SK-MEL-5 (cell line): ENCODE measurements at regions not wholly inside any gene's neighbourhood (a gene's known extent, or its start where the extent isn't known, plus 50 kb on each side); places are given as distances from the start of the nearest gene placed in this dataset.
"Not testable (repeated sequence)": the region's sequence is repeated elsewhere in the genome, so short reads cannot be mapped to it uniquely, and the experiment has no call there.

Source experiments
- DNase-seq: peaks from one replicate; pipeline ENCODE4 v3.0.0-alpha.2; 2016; ENCODE audit warnings: low read depth, low spot score
- in situ Hi-C: cut with HindIII; loops from 2 replicates; pipeline ENCODE4 v1.10.0; 2016; ENCODE audit warnings: low sequenced_read_pairs, high pct_unique_total_duplicates, low pct_unique_long_range_greater_than_20kb

DNA sequence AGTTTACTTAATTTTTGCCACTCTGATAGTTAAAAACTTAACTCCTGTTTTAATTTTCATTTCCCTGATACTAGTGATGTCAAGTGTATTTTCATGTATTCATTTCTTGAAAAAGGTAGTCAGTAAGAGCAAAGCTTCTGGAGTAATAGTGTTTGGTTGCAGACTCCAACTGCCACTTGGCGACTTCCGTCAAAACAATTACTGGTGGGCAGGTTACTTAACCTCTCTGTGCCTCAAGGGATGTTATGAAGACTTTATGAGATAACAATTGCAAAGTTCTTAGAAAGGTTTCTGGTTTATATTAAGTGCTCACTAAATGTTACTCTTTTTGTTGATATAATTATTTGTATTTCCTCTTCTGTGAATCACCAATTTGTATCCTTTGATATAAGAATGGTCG is 129.7 kb downstream of the NFKBIZ start:
- in situ Hi-C loops = no loop called here
- no peak for DNase-seq

DNA sequence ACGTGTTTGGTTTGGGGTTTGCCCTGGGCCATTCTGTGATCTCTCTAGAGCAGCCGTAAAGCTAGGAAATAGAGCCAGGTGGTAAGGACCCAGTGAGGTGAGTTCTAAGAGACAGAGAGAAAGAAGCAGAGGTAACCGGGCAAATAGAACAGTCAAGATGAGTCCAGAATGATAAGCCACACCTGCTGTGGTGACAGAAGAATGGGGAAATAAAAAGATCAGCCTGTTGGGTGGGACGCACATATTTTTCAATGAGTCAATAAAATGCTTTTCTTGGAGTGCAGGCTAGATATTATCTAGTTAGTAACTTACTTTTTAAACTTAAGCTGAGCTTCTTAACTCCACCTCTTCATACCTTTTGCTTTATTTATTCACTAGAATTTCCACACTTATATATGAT is 135.0 kb downstream of the NFKBIZ start:
- in situ Hi-C loops = no loop called here
- no peak for DNase-seq

DNA sequence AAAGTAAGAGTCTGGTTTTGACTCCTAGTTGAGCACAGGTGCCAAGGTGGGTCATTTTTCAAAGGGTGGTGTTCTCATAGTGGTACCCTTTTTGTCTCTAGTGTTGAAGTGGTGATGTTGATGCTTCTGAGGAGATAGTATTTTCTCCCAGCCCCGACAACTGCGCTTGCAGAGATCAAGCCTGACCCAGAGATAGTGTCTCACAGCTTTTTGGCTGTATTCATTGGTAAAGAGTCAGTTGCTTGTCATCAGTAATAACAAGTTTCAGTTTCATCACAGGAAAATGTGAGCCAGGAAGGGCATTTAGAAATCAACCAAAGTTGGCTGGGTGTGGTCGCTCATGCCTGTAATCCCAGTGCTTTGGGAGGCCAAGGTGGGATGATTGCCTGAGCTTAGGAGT is 139.3 kb downstream of the NFKBIZ start:
- in situ Hi-C loops = no loop called here
- no peak for DNase-seq

DNA sequence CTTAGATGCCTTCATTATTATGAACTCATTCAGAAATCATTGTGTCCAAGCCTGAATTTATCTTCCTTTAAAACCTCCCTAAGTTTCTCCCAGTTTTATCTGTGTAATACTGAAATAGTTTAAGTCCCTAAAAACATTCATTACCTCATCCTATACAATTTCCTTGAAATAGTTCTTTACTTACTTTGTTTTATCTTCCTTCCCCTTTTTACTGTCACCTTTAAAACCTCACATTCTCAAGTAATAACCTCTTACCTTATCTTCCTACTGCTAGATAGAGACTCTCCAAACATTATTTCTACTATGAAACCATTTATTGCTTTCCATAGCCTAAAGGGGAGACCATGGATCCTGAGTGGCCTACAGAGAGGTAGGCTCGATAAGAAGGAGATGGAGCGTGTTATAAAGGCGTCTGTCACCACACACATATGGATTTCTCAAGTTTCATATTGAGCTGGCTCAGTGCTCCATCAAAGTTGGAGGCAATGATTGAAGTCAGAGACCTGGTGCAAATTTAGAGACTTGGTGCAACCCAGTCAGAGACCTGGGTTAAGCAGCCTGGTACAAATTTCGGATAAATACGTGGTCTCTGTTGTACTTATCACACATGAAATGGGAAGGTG is 140.4 kb downstream of the NFKBIZ start:
- in situ Hi-C loops = no loop called here
- DNase-seq = no peak

DNA sequence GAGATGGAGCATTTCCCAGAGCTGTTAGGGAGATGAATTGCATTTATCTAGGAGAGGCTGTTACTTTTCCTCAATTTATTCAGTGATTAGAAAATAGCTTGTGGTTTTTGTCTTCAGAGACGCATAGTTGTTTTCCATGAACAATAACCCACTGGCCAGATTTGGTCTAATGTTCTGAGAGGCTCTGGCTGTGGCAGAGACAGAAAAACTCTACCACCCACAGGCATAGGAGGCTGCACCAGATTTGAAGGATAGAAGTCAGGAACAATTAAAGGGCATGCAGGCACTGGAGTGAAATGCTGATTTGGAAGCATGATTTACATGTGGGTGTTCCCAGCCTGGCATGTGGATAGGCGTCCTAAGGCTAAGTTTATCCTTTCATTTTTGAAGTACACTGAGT is 143.5 kb downstream of the NFKBIZ start:
- in situ Hi-C loops = no loop called here
- no peak for DNase-seq

DNA sequence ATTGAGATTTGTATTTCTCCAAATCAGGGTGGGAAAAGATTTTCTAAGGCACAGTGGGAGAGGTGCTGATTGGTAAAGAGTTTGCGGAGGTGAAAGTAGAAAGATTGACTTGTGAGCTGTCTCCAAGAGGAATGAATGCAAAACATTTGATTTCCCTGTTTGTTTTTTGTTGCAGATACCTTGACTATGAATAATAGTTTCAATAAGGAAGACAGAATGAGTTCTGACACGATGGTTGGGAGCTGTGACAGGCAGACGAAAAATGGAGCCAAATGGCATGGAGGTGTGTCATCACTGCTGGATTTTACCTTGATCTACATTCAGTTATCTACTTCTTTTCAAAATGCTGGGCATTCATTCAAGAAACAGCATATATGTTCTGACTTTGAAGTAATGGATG is 145.1 kb downstream of the NFKBIZ start:
- DNase-seq = no peak
- in situ Hi-C loops = no loop called here

DNA sequence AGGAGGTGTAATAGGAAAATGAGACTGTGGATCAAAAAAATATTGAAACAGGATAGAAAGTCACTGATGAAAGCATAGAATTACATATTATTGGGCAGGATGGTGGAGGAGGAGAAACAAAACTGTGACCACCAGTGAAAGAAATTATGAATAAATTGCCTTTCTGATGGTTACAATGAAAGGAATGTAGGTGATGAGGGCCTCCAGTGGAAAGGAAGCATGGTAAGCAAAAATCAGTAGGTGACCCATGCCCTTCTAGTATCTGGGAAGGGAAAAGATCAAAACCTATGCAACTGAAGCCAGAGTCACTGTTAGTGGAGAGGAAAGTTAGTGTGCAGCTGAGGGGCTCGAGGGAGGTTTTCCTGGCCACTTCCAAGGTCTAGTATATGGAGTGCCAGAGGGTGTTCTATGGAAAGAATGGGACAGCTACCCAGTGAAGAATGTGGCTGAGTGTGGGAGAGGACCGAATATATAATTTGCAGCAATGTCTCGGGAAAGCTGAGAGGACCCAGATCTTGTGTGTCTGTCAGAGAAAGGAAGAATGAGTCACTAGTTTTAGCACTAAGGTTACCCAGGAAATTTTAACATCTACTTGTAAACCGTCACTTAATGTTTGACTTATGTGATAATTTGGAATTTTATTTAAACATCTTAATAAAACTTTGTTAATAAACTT is 146.2 kb downstream of the NFKBIZ start:
- DNase-seq = no peak
- in situ Hi-C loops = no loop called here

DNA sequence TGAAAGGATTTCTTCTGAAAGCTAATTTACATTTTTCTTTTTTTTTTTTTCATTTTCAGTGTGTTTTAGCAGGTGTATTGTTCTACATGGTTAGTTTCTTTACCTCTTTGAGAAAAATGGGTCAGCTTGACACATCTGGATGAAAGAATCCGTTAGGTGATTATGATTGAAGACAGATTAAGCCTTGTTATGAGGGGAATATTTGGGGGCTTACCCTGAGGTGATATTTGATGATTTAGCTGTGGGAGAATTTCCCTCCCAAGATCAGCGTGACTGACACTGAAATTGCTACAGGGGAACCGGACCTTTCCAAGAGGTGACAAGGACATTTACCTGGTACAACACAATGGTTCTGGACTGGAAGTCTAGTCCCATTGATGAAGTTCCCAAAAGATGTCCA is 147.5 kb downstream of the NFKBIZ start:
- in situ Hi-C loops = no loop called here
- DNase-seq = no peak

DNA sequence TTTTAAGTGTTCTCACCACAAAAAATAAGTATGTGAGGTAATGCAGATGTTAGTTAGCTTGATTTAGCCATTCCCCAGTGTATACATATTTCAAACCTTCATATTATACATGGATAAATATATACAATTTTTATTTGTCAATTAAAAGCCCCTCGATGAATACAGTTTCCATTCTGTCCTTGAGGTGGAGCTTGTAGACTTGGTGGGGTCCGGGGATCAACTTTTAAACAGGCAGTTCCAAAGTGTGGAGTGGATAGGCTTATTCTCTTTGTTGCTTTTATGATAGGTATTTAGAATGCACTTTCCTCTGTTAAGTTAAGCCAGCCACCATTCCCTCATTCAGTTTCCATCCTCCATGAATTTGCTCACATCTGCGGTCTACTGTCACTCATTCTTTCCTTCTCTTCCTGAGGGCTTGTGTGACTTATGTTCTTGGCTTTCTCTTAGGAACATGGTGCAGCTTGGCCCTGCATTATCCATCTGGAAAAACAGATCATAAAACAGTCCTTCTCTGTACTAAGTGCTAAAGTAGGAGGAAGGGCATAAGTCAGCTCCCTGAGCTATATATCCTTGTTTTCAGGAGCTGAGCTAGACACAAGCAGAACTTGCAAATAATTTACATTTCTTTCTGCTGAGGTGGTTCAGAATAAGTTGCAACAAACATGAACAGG is 149.1 kb downstream of the NFKBIZ start:
- DNase-seq = peak; percentile 48
- in situ Hi-C loops = no loop called here

DNA sequence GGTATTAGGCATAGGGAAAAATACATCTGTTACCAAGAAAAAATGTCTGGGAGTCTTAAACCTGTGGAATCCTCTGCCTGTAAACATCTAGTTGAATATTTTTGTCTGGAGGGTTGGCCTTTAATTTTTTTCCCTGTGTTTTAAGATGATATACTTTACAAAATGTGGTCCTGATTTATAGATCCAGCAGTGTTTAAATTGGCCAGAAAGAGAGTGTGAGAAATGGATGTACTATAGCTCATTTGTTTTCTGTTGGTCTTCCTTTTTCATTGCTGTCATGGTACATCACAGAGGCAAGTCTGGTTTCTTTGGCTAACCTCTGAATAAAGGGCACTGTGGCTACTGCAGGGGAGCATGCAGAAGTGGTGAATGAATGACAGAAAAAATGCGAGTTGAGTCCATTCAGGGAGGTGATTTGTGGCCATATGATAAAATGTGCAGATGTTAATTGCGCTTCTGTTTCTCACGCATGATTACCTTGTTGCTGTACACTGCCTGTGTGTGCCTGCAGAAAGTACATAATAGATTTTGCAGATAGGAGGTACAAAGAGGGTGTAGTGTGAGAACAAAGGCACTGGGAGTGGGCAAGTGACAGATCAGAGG is 150.0 kb downstream of the NFKBIZ start:
- in situ Hi-C loops = no loop called here
- no peak for DNase-seq

DNA sequence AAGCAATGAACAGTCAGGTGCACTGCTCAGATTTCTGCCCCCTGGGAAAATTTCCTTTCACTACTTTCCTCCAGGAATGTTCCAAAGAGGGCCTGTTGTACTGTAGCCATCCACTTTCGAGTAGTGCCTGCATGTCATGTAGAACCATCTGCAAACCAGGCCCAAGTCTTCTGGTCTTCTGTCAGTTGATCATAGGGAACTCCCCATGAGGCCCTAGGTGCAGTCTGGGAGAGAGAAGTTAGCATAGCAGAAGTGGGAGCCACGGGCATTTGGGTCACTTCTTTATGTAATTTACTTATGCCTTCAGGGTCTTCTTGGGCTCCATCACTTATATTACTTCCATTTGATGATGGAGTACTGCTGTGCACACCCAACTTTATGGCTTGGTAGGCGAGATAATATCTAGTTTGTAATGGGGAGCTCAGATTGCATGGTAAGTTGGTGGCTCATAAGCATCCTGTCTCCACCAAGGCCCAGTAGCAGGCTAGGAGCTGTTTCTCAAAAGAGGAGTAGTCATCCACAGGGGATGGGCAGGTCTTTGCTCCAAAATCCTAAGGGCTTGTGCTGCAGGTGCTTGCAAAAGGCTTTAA is 151.4 kb downstream of the NFKBIZ start:
- in situ Hi-C loops = no loop called here

DNA sequence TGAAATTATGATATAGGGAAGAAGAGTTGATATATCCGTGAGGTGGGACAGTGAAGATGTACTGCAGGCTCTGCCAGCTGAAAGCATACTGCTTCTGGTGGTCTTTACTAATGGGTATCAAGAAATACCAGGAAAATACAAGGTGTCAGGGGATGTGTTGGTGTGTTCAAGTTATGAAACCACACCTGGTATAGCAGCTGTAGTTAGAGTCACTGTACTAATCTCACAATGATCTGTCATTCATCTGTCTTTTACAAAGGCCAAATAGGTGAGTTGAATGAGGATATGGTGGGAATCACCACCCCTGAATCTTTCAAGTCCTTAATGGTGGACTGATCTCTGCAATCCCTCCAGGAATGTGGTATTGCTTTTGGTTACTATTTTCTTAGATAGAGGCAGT is 152.7 kb downstream of the NFKBIZ start:
- DNase-seq = no peak
- in situ Hi-C loops = no loop called here

More for the DNA sequence above, 151.4 kb downstream of the NFKBIZ start:
- DNase-seq = no peak

DNA sequence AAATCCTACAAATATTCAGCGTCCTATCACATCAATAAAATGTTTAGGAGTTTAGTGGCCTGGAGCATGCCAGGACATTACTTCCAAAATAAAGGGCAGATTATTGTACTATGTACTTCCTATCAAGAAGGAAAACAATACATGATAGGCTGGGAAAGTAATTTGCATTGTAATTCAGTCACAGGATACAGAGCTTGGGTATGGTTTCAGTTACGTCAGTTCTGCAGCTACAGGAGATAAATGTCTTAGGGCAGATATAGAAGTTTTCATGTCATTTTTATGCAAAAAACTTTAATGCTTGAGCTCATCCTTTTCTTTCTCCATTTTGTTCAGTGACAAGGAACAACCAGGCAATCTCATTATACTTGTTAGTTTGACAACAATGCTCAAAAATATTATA is 155.2 kb downstream of the NFKBIZ start:
- in situ Hi-C loops = no loop called here
- no peak for DNase-seq

DNA sequence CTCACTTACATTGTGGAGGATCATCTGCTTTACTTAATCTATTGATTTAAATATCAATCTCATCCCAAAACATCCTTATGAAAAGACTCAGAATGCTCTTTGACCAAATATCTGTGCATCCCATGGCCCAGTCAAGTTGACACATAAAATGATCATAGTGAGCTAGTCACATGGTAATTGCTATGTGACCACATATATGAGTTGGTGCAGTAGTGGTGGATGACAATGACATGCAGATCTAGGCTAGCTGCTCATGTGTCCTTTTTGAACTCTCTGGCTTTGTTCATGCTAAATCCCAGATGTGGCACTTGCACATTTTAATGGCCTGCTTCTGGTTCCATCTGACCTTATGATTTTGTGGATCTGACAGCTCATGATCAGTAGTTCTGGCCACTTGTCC is 156.2 kb downstream of the NFKBIZ start:
- no peak for DNase-seq
- in situ Hi-C loops = no loop called here

DNA sequence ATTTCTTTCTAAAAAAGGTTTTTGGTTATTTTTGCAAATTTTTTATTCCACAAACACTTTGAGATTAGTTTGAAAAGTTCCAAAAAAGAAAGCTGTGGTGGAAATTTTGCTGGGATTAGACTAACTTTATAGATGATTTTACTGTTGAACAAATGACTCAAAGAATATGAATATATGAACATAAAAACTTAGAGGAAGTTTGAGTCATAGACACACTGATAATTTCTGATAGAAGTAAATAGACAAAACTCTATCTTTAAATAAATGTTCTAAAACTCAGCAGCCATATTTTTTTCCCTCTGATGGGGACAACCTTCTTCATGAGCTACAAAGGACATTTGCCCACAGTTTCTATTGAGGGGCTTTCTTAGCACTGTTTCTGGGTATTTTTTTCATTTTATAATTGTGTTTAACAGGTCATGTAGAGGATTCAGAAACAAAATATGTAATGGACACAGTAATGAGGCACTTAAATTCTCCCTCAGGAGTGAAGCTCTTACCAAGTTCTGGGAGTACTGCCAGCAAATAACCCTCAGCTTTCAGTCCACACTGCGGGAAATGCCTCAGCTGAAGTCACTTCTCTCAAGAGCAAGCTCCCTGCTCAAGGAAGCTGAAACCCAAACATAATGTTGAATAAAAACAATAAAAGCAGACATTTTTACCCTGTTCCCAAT is 157.6 kb downstream of the NFKBIZ start:
- in situ Hi-C loops = no loop called here
- DNase-seq = no peak

DNA sequence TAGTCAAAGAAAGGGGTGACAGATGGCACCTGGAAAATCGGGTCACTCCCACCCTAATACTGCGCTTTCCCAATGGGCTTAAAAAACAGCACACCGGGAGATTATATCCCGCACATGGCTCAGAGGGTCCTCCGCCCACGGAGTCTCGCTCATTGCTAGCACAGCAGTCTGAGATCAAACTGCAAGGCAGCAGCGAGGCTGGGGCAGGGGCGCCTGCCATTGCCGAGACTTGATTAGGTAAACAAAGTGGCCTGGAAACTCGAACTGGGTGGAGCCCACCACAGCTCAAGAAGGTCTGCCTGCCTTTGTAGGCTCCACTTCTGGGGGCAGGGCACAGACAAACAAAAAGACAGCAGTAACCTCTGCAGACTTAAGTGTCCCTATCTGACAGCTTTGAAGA is 159.1 kb downstream of the NFKBIZ start:
- in situ Hi-C loops = not testable (repeated sequence)

DNA sequence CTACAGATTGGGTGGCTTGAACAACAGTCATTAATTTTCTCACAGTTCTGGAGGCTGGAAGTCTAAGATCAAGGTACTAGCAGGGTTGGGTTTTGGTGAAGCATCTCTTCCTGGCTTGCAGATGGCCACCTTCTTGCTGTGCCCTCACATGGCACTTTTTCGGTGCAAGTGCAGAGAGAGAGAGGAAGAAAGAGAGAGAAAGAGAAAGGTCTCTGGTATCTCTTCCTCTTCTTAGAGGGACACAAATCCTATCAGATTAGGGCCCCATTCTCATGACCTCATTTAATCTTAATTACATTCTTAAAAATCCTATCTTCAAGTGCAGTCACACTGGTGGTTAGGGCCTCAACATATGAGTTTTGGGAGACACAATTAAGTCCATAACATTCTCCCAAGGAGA is 167.1 kb downstream of the NFKBIZ start:
- in situ Hi-C loops = no loop called here
- no peak for DNase-seq

More for the DNA sequence above, 159.1 kb downstream of the NFKBIZ start:
- DNase-seq = not testable (repeated sequence)

DNA sequence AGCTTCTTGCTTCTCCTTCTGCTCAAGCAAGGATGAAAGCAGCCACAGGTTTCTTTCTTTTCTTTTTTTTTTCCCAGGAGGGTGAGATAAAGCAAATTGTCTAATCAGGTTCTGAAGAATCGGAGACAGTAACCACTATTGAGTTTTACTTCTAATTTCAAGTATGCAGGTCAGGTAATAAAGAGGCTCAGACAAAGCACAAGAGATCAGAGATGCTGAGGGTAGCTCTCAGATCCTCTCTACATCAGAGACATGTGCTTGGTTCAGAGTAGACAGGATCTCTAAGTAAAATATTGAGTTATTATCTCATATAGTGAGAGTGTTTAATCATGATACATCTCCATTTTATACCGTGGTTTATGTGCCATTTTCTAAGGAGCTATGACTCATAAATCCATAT is 168.5 kb downstream of the NFKBIZ start:
- in situ Hi-C loops = no loop called here

More for the DNA sequence above, 168.5 kb downstream of the NFKBIZ start:
- DNase-seq = no peak
